Fibroblast of mammary gland (primary cell): ENCODE measurements at regions not wholly inside any gene's neighbourhood (a gene's known extent, or its start where the extent isn't known, plus 50 kb on each side); places are given as distances from the start of the nearest gene placed in this dataset.

Experiments
- DNase-seq: peaks from one replicate; pipeline ENCODE4 v3.0.0-alpha.2; 2010; ENCODE audit warnings: low read depth
- H3K4me3 ChIP-seq: 2 replicates; pipeline ENCODE4 v1.5.1; 2011; ENCODE audit warnings: low read depth, mild to moderate bottlenecking, low read length, moderate library complexity; ENCODE audit not compliant: control insufficient read depth
- TF ChIP-seq, protein P1 (sequence below): conservative IDR thresholded peaks from 2 replicates; pipeline ENCODE4 v1.5.1; 2011; ENCODE audit warnings: low read depth, low read length, inconsistent platforms; ENCODE audit not compliant: control insufficient read depth, insufficient read depth

DNA sequence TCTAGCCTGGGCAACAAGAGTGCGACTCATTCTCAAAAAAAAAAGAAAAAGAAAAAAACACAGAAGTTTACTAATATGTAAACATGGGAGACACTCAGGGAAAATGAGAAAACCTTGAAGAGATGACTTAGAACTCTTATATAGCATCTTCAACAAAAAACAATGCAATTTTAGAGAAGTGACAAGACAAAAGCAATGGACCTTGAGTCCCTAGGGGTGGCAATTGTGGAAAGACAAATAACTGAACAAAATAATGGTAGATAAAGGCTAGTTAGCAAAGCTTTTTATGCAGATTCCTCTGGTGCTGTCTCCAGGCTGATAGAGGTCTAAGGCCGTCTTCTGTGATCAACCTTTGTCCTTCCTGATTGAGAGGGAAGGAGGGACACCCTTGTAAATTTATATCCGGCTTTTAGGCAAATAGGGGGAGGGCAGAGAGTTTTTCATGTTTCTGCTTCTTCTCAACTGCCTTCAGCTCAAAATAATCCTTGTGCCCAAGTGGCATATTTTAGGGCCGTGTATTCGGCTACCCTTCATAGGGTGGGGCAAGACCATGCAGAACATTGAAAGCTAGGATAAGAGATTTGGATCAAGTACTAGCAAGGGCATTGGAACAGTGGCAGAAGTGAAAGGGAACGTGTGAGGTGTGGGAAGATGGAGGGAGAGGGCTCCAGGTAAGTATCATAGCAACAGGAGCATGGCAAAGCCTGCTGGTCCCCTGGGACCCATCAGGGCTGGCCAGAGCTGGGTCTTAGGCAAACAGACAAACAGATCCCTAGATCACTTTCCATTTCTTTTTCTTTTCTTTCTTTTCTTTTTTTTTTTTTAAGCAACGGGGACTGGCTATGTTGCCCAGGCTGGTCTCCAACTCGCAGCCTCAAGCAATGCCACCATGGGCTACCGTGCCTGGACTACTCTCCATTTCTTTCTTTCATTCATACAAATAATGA lies 95.0 kb upstream of the CALM2 start:
- no peak for DNase-seq
- TF ChIP-seq, protein P1, sequence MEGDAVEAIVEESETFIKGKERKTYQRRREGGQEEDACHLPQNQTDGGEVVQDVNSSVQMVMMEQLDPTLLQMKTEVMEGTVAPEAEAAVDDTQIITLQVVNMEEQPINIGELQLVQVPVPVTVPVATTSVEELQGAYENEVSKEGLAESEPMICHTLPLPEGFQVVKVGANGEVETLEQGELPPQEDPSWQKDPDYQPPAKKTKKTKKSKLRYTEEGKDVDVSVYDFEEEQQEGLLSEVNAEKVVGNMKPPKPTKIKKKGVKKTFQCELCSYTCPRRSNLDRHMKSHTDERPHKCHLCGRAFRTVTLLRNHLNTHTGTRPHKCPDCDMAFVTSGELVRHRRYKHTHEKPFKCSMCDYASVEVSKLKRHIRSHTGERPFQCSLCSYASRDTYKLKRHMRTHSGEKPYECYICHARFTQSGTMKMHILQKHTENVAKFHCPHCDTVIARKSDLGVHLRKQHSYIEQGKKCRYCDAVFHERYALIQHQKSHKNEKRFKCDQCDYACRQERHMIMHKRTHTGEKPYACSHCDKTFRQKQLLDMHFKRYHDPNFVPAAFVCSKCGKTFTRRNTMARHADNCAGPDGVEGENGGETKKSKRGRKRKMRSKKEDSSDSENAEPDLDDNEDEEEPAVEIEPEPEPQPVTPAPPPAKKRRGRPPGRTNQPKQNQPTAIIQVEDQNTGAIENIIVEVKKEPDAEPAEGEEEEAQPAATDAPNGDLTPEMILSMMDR: no peak
- H3K4me3 ChIP-seq: no peak overlapping the region

DNA sequence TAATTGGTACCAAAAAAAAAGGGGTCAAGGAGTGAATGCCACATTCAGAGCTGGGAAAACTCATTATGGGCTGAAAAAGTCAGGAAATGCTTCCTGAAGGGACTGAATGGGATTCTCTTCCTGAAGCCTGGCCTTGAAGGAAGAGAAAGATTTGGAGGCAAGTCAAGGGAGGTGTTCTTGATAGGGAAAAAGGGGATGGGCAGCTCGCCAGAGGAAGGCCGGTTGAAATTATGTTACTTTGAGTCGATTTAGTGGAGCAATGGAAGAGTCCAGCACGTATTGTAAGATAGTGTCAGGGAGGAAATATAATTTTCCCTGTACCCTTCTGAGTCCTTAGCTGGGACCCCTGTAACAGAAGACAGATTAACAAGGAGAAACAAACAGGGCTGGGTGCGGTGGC lies 94.1 kb upstream of the CALM2 start:
- DNase-seq: no peak
- TF ChIP-seq, protein P1: no peak
- no peak overlapping the region for H3K4me3 ChIP-seq

DNA sequence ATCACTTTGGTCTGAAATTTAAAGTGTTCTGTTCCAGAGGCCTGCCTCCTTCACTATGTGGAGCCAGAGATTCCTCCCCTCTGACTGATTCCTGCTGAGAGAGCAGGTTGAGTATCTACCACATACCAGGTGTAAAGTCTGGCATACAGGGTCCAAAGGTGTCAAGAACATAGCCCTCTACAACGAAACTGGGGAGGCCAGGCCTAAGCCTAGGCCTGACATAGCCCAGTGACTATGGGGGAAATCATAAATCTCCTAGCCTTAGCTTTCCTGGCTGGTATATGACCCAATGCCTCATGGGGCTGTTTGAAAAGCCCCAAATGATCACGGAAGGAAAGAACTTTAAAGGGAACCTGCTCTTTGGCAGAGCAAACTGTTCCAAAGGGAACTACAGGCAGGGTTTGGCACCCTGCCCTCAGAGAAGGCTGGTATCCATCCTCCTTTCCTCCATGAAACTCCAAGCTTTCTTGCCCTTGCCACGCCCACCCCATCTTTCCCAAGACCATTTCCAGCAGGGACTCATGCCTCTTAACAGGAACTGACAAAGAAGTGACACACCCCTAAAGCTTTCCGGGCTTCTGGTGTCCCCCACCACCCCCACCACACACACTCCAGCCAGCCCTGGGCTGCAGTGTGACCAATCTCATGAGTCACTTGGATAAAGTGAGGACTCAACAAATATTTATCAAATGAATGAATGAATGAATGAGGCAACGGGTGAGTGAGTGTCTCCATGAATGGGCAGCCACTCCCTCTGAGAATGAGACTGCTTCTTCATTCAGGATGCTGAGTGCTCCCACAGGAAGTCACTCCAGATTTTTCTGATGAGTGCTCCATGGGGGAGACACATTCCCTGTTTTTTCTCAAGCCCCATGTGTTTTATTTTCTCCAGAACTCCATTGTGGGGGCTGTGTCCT lies 93.3 kb upstream of the CALM2 start:
- peak; percentile 100 for DNase-seq
- no peak overlapping the region for H3K4me3 ChIP-seq
- TF ChIP-seq, protein P1: no peak

DNA sequence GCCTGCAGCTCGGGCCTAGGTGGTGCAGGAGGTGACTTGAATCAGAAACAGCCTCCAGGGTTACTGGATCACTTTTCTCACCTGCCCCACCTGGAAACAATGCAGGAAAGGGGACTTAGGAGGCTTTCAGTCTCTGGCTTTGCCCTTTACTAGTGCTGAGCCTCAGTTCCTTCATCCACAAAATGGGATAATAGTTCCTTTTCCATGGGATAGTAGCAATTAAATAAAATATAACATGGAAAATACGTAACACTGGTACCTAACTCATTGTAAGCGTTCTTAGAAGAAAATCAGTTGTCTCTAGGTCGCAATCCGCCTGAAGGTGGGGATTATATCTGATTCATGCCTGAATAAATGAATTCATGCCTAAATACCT lies 91.4 kb upstream of the CALM2 start:
- DNase-seq: no peak
- TF ChIP-seq, protein P1: no peak
- H3K4me3 ChIP-seq: no peak overlapping the region

DNA sequence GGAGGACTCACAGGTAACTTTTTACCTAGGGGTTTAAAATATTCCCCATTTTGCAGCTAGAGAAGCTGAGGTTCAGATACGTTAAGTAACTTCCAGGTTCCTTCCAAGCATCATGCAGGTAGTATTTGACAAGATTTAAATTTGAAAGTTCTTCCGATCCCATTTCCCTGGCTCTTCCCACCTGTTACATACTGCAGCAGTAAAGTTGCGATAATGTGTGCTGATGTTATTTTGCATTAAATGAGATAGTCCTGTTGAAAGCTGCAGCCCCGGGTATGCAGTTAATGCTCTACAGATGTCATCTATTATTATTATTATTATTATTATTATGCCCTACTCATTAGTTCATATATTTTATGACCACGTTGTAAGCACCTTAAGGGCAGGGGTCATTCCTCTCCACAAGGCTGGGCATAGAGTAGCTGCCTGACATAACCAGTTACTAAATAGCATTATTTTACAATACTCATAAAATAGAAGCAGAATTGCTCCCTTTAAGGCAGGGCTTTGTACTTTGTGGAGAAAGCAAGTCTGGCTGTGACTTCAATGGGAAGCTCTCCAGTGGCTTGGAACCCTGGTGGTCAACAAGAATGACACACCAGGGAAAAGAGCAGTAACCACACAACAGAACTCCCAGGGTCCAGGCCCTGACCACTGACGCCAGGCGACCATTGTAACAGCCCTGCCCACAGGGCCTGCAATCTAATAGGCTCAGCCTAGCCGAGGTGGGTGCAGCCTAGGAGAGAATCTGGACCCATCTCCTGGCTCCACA lies 90.8 kb upstream of the CALM2 start:
- H3K4me3 ChIP-seq: no peak overlapping the region
- DNase-seq: no peak
- TF ChIP-seq, protein P1: no peak

DNA sequence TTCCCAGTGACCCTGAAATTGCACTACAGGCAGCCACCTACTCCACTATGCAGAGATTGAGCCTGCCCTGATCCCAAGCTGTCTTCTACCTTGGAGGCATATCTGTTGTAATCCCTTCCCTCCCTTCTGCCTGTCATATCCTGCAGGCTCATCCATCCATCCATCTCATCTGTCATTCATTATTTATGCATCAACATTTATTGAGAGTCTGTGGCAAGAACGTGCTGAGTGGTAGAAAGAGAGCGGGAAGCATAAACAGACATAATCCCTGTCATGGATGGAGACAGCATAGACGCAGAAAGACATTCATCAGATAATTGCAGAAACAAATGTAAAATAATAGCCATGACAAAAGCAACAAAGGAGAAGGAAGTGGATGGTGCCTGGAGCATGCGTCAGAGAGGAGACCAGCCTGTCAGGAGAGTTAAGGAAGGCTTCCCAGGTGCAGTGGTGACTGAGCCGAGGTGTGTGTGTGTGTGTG lies 89.5 kb upstream of the CALM2 start:
- TF ChIP-seq, protein P1: no peak
- H3K4me3 ChIP-seq: no peak overlapping the region
- no peak for DNase-seq
